ENCODE measurements at regions not wholly inside any gene's neighbourhood (a gene's known extent, or its start where the extent isn't known, plus 50 kb on each side); places are given as distances from the start of the nearest gene placed in this dataset.

GRCh38 chr22:49271369-49271727 lies 556.3 kb downstream of the BRD1 start:
- H3K4me2 ChIP-seq = no peak overlapping the region
- H4K20me1 ChIP-seq (replicated peaks; ENCODE audit: insufficient read depth) = no peaks in the 10 kb centered on the region
- no peaks in the 10 kb centered on the region for H3K79me2 ChIP-seq (replicated peaks; ENCODE audit: insufficient read depth)
- H3K27me3 Mint-ChIP-seq (ENCODE audit: insufficient read depth, low read depth, poor library complexity) = peaks cover 32% of the 10 kb centered on the region
- H3K36me3 ChIP-seq (ENCODE audit: insufficient read depth) = no peaks in the 10 kb centered on the region; the same call in 1 of the 2 replicates
- H3K27me3 ChIP-seq (ENCODE audit: insufficient read depth) = no peaks in the 10 kb centered on the region
- H3K36me3 Mint-ChIP-seq (ENCODE audit: low read depth) = peaks cover 10% of the 10 kb centered on the region
- no peak overlapping the region for H3K4me3 ChIP-seq
- no peaks in the 10 kb centered on the region for H3K9me2 ChIP-seq (ENCODE audit: insufficient read depth)
- H3K4me1 Mint-ChIP-seq = peaks cover 37% of the 10 kb centered on the region
- H3K9me3 Mint-ChIP-seq = peaks cover 9% of the 10 kb centered on the region
- DNase-seq (ENCODE audit: low spot score) (no peak), ATAC-seq (no peak)
- no peak overlapping the region for H3K27ac Mint-ChIP-seq
- H2AFZ ChIP-seq = no peak overlapping the region
- no peak overlapping the region for H3K4me3 Mint-ChIP-seq
- TF ChIP-seq ETS1 (IDR thresholded peaks at IDR 0.05) (no peak), ZNF114 (CRISPR knock-in tag; IDR thresholded peaks at IDR 0.05) (no peak), NANOG (IDR thresholded peaks at IDR 0.05; ENCODE audit: borderline replicate concordance) (no peak), EZH2phosphoT487 (IDR thresholded peaks at IDR 0.05; ENCODE audit: unreplicated experiment) (no peak), EZH2 (IDR thresholded peaks at IDR 0.05; ENCODE audit: low read depth, unreplicated experiment) (no peak), CTCF (conservative IDR thresholded peaks at IDR 0.05; ENCODE audit: low read depth in 2 of 2) (no peak), JUNB (IDR thresholded peaks at IDR 0.05; ENCODE audit: unreplicated experiment) (no peak), CREB1 (CRISPR knock-in tag; IDR thresholded peaks at IDR 0.05; ENCODE audit: low read depth) (no peak), STAT1 (IDR thresholded peaks at IDR 0.05; ENCODE audit: unreplicated experiment) (no peak), ZNF331 (CRISPR knock-in tag; IDR thresholded peaks at IDR 0.05; ENCODE audit: low read depth) (no peak), ZNF462 (CRISPR knock-in tag; IDR thresholded peaks at IDR 0.05) (no peak), POLR2AphosphoS5 (IDR thresholded peaks at IDR 0.05; ENCODE audit: low read depth) (no peak)
- TF ChIP-seq, protein P1, sequence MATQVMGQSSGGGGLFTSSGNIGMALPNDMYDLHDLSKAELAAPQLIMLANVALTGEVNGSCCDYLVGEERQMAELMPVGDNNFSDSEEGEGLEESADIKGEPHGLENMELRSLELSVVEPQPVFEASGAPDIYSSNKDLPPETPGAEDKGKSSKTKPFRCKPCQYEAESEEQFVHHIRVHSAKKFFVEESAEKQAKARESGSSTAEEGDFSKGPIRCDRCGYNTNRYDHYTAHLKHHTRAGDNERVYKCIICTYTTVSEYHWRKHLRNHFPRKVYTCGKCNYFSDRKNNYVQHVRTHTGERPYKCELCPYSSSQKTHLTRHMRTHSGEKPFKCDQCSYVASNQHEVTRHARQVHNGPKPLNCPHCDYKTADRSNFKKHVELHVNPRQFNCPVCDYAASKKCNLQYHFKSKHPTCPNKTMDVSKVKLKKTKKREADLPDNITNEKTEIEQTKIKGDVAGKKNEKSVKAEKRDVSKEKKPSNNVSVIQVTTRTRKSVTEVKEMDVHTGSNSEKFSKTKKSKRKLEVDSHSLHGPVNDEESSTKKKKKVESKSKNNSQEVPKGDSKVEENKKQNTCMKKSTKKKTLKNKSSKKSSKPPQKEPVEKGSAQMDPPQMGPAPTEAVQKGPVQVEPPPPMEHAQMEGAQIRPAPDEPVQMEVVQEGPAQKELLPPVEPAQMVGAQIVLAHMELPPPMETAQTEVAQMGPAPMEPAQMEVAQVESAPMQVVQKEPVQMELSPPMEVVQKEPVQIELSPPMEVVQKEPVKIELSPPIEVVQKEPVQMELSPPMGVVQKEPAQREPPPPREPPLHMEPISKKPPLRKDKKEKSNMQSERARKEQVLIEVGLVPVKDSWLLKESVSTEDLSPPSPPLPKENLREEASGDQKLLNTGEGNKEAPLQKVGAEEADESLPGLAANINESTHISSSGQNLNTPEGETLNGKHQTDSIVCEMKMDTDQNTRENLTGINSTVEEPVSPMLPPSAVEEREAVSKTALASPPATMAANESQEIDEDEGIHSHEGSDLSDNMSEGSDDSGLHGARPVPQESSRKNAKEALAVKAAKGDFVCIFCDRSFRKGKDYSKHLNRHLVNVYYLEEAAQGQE (IDR thresholded peaks at IDR 0.05; ENCODE audit: unreplicated experiment) = no peak
- H3K4me1 ChIP-seq (ENCODE audit: insufficient read depth) = no peaks in the 10 kb centered on the region
- H3K27ac ChIP-seq (ENCODE audit: low read depth) = no peak overlapping the region
- H3F3A ChIP-seq (replicated peaks; ENCODE audit: low read depth) = no peaks in the 10 kb centered on the region

Data from GM23338 (cell line).